NCI-H2227 (cell line): ENCODE measurements at regions not wholly inside any gene's neighbourhood (a gene's known extent, or its start where the extent isn't known, plus 50 kb on each side); places are given as distances from the start of the nearest gene placed in this dataset.

Experiments
- DNase-seq: peaks from one replicate; lab custom pipeline; 2025; ENCODE audit not compliant: unreplicated experiment; lab: John Stamatoyannopoulos, UW

DNA sequence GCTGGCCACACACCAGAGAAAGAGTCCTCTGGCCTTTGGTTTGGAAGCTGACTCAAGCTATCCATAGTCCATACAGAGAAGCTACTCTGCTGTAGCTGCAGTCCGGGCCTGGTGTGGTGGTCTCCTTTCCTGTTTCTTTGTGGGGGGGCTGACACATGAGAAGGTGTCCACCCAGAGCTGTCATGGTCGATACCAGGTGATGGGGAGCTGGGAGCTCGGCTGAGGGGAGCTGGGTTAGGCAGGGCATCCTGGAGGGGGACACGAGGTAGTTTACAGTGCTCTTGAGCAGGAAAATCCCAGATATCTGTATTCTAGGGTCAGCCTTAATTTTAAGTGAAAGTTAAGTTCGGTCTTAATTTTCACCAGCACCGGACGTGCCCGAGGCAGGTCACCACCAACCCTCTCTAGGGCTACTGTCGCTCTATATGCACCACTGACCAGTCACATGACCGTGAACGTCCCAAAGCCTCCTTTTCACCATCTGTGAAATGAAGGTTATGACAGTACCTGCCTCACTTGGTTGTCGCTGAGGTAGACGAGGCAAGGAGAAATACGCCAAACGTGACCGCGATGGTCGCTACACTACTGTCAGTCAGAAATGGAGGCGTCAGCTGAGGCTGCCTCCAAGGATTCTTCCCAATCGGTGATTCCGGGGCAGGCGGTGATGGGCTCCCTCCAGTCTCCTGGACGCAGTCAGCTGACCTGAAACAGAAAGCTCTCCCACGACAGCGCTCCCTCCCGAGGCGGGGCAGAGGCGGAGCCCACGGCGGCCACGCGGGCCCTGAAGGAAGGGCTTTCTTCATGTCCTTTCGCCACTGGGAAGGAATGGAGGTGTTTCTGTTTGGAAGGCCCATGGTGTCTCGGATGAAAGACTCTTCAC is 69.4 kb upstream of the SHH start:
- no peak for DNase-seq

DNA sequence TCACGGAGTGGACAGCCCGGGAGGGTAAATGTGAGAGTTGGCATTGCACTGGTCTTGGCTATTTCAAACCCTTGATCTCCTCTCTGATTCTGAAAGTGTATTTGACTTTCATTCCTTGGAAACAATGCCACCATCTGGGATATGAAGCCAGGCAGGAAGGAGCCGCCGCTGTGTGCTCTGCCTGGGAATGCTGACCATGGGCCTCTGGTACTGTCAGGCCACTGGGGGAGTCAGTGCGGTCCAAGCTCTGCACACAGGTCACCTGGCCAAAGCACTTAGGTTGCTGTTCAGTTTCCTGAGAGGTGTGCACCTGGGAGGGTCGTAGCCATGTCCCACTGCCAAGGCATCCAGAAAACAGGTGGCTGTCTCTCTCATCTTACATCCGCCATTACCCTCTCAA is 68.5 kb upstream of the SHH start:
- no peak for DNase-seq

DNA sequence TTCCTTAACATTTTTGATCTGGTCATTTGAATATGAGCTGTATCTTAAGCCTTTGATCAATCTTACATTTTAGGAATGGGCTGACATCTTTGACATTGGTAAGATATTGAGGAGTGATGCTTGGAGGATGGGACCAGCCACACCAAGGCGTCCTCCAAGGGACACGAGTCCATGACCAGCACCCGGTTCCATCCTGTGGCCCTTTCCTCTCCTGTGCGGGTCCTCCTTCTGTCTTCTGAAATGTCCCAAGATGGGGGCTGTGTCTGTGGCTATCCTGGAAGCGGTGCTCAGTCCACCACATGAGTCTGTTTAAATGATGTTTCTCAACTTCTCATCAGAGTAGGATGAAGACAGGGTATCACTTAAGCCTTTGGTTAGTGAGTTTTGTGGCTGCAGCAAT is 67.3 kb upstream of the SHH start:
- DNase-seq: no peak

DNA sequence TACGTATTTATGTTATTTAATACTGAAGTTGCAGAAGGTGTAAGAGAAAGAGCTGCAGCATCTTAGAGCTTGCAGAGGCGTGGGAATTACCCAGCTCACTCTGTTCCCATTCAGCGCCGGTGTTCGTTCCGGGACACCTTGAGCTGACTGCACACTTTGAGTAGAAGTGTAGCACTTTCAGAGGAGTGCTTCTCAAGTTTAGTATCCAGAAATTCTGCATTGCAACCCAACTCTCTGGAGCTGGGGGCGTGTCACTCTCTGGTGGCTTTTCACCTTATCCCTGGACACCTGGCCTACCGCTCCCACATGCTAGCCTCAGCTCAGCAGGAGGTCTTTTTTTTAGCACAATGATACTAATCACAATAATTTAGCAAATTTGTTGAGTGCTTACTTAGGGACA is 66.4 kb upstream of the SHH start:
- no peak for DNase-seq

DNA sequence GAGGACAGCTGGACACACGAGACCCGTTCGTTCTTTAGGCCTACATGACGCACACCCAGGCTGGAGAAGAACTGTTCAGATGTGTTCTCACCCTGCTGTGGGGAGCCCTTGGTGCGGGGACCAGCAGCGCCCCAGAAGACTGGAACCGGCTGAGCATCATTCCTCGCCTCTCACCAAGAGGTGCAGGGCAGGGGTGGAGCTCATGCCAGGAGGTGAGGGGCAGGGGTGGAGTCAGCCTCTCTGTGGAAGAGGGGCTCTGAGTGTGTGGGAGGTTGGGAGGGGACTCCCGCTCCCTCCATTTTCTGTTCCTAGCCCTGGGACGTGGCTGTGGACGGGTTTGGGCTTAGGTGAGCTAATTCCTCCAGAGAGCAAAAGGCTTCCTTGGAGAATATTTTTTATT is 66.0 kb upstream of the SHH start:
- no peak for DNase-seq

DNA sequence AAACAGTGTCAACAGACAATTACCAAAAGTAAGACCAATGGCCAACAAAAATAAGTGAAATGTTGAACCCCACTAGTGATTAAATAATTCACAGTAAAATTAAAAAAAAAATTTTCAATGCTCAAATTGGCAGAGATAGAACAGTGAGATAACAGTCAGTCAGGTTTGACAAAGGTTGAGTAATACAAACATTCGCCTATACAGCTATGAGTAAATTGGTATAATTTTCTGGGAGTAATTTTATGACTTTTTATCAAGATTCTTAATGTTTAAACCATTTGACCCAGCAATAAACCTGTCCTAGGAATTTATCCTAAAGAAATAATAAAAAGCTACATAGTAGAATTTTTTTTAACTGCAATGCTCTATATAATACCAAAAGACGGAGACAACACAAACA is 64.9 kb upstream of the SHH start:
- no peak for DNase-seq

DNA sequence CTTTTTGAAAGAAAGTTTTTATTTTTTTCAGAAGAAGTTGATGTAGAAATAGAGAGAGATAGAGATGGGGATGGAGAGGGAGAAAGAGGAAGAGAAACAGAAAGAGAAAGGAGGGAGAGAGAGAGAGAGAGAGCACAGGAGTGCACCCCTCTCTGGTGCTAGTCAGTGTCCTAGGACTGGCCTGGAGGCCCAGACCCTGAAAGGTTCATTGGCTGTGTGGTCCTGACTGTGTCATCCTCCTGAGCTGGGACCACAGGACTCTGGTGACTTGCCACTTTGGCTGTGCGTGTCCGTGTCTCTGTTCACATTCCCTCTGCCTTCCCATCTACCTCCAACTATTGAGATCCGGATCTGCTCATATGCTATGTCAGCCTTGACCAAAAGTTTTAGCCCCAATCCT is 62.1 kb upstream of the SHH start:
- DNase-seq: no peak

DNA sequence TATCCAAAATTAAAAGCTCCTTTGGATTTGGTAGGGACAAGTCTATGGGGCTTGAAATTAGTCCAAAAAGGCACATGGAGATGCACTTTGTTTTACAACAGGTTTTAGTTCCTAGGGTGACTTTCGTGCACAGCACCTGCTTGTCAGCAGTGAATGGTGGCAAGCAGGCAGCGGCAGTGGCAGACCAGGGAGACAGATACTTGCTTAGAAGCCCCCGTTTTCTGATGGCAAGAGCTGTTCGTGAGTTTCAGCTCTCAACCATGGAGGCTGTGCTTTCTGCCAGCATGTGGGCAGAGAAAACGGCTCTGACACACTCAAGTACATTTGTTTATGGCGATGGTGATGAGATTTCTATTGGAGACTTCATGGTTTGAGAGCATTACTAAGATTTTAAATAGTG is 61.7 kb upstream of the SHH start:
- no peak for DNase-seq

DNA sequence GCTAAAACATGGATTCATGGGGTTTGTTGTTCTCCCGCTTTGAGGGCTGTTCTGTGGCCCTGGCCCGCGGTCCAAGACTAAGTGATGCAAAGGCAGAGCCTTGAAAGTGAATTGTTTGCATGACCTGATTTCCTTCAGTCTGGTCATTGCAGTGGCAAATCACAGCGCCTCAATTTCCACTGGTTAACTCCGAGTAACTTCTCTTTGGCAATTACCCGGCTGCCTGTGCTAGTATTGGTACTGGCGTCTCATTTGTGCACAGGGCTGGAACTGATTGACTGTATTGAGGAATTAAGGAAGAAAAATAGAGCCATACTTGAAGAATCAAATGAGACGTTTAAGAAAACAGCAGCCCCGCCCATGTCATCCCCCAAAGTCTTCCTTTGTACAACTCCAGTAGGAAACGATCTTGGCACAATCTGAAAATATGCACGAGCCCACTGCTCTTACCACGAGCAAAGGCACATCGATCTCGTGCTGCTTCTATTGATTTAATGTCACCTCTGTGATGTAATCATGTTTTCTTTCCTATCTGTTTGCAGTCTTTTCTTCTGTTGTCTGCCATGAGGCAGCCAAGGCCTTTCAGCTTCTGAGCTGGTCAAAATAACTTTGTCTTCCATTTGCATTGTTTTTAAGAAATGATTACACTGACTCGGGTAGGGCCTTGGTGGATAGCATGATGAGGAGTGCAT is 60.6 kb upstream of the SHH start:
- no peak for DNase-seq

DNA sequence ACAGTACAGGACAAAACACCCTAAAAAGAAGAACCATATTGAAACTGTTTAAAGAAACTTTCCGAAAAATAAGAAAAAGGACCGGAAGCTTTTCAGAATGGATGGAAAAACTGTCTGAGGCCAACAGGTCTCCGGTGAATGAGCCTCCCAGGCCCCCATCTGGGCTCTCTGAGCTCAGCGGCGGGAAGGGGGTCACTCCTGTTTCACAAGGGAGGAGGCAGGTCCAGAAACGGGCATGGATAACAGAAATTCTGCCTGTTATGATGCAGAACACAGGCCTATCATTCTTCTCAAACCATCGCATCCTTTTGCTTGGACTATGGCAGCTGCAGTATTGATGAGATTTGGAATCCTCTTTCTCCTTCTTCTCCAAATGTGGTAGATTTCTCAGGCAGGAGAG is 58.9 kb upstream of the SHH start:
- no peak for DNase-seq

DNA sequence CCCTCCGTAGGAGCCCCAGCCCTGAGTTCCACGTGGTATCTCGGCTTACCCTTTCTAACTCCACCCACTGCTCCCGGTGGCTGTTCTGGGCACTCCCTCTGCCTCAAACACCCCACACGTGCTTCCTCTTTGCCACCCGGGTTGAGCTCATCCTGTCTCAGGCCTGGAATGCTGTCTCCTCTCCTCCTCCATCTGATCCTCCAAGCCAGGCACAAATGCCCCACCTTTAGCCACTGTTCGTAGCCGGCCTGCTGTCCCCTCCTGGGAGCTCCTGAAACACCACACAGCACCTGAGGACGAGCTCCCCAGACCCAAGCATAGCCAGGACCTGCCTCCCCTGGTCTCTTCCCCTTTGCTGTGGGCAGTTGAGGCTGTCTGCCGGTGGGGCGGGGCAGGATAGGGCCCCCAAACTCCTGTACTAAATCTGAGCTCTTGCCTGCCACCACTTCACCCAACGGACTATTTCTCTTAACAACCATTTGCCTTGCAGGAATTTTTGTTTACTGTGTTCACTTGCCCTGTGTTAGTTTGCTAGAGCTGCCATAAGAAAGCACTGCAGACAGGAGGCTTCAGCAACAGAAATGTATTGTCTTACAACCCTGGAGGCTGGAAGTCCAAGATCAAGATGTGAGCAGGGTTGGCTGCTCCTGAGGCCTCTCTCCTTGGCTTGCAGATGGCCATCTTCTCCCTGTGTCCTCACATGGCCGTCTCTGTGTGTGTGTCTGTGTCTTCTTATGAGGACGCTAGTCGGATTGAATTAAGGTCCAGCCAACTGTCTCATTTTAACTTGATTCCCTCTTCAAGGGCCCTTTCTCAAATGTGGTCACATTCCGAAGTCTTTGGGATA is 58.3 kb upstream of the SHH start:
- DNase-seq: no peak

DNA sequence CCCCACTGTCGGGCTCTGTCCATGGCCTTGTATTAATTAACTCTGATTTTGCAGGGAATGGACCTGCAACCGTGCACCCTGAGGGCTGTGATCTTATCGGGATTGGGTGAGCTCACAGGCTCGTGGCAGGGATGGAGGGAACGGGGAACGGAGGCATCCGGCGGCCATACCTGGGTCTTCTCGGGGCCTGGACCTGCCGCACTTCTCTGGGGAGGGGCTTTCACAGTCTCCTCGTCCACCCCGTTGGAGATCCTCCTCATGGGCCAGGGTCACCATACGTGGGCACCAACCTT is 57.5 kb upstream of the SHH start:
- no peak for DNase-seq

DNA sequence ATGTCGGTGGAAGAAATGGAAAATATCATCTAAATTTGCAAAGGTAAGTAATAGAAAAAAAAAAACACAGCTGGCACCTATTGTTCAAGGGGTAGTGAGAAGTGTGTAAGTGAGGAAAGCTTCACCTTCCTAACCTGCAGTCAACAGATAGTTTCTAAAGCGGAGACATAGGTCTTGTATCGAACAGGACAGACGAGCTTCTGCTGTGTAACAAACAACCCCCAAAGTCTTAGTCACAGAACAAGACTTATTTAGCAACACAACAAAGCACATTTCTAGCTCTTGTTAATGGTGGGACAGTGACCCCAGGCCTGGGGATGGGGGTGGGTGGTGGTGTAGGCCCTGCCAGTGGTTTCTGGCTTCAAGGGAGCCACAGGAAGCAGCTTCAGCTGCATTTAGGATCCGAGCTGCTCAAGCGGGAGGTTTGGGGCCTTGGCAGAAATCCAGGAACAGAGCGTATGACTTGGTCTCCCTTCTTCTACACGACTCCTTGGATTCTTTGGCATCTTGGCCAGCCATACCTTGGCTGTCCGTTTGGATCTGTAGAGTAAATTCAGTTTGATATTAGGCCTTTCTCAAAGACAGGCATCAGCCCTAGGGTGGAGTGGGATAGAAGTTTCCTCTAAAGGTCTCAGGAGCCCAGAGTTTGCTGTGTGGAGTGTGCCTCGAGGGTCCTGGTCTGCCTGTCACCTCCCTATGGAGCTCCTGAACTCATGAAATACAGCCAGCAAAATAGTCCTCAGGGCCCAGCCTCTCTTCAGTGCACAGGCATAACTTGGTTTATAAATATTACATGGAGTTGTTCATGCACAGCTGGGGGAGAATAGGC is 56.9 kb upstream of the SHH start:
- no peak for DNase-seq

DNA sequence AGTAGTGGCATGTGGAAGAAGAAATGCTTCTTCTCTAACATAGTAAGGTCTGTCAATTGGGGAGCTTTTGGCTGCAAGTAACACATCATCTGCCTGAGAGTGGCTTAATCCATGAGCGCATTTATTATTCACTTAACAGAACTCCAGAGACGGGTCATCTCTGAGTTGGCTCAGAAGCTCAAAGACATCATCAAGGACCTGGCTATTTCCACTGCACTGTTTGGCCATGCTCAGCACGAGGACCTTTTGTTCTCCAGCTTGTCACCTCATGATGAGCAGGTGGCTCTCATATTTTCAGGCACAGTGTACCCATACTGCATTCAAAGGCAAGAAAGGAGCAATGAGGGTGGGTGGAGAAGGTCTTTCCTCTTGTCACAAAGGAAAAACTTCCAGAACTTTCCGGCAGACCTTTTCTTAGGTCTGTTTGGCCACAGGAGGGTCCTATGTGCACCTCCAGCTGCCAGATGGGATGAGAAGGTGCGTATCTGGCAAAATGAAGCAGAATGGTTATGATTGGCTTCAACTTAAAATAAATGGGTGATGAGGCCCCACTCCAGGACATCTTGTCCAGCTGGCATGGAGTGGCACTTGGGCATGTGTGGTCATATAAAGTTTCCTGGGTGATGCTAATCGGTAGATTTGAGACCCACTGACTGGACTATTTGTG is 55.6 kb upstream of the SHH start:
- DNase-seq: no peak

DNA sequence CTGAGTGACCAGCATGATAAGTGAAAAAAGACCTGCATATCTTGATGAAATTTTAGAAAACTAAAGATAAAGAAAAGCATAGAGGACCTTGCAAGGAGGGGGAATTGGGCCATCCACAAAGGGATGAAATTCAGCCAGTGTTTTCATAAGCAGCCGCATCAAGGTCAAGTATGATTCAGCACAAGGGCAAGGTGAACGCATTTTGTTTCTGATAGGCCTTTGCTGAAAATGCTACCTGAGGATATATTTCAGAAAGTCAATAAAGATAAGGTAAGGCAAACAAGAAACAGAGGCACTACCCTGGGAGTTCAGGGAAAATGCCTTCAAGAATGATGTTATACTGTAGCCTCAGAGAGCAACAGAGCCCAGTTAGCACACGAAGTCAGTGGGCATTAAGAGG is 55.0 kb upstream of the SHH start:
- no peak for DNase-seq

DNA sequence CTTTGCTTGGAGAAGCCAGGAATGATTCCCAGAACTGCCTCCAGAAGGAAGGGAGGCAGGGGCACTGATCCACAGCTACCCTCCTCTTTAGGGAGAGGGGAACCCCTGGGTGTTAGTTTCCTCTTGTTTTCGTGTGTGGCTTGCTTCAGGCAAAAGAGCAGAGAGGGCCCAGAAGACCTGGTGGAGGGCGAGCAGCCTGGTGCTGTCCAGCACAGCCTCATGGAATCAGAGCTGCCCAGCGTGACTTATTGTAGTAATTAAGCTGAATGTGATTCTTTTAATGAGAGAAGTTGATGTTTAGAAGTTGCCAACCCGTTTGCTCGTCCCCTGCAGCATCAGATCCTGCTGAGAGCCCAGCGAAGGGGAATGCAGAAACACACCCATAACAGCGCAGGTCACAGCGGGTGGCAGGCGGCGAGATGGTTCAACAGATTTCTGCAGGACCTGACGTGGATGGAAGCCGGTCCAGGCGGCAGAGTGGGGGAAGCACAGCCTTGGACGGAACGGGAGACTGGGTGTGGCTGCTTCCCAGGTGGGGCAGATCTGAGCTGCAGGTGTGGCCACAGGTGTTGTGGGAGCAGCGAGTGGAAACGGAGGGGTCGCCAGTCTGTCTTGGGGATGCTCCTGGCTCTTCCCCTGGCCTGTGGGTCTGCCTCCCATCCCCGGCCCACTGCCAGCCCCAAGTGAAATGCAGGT is 53.7 kb upstream of the SHH start:
- DNase-seq: no peak

DNA sequence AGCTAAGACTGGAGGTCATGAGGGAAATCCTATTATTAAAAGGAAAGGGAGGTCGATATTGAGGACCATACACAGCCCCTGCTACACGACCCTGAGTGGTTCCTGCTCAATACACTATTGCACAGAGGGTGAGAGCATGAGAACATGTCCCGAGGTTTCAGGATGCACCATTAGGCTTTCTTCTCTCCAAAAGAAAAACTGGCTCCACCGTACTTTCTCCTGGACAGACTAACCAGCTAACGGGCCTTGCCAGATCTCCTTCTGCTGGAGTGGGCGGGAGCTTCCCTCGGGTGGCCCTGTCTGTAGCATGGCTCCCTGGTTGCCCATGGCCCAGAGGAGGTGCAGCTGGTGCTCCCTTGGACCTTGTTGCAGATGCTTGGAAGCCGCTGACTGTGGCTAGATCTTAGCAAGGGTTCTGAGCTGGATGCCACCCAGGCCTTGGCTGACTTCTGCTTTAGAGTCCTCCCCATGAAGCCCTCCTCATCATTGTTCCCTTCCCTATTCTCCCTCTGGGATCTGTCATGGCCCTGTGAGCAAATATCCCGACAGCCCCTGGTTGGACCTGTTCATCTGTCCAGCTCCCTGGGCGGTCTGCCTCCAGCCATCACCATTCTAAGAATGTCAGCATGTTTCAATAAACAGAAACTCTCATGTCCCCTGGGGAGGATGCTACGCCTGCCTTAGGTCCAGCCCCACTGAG is 52.9 kb upstream of the SHH start:
- DNase-seq: no peak

DNA sequence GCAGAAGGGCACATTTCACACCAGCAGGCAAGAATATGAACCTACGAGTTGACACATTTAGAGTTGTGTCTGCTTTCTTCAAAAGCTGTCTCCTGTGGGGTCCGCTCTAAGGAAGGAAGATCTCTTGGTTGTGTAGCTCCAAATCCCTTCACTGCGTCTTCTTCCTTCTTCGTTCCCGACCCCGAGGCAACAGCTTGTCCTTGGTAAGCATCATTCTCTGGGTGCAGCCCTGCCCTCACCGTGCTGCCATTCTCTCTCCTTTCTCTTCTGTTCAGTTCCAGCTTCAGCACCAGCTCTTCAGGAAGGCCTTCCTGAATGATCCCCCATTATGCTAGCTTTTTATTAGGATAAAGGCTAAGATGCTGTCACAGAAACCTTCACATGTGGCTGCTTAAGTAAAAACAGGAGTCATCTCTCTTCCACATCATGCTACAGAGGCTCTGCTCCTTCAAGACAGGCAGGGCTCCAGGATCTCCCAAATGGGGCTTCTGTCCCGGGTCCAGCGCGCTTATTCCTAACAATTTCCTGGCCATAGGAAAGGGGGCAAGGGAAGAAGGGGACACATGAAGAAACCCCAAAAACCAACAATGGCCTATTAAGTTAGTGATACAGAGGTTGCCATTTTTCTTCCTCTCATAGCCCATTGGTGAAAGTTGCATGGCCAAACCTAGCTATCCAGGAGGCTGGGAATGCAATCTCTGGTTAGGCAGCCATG is 52.2 kb upstream of the SHH start:
- no peak for DNase-seq

DNA sequence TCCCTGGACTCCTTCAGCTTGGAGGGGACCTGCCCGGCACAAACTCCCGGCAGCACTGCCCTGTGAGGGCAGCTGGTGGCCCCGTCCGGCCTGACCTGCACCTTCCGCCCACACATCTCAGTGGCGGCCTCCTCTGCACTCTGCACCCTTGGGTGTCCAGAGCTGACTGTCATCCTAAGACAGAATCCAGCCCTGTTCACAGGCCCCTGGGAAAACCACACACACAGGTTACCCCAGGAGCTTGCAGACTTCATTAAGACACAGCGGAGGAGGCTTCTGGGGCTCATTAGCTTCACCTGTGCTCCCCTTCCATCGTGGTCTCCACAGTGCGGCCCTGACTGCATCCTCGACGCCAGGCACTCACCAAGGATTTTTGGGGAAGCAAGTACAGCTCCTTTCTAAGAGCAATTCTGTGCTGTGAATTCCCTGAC is 51.5 kb upstream of the SHH start:
- no peak for DNase-seq
